NCI-H526 (cell line): ENCODE measurements at regions not wholly inside any gene's neighbourhood (a gene's known extent, or its start where the extent isn't known, plus 50 kb on each side); places are given as distances from the start of the nearest gene placed in this dataset.
A peak's percentile ranks its signal among the peaks of the same experiment; 100 is the strongest.

ENCODE experiments used
- DNase-seq, 2 experiments: peaks; one replicate each; lab custom pipeline; 2025; lab: John Stamatoyannopoulos, UW

- DNase-seq, result no peak
These were observed 133.9 kb downstream of the FANCF start for GRCh38 chr11:22491555-22492225.

GRCh38 chr11:22479971-22480720 lies 142.0 kb downstream of the SLC17A6 start:
- no peak for DNase-seq

GRCh38 chr11:22479208-22479607 lies 141.0 kb downstream of the SLC17A6 start:
- no peak for DNase-seq

DNA sequence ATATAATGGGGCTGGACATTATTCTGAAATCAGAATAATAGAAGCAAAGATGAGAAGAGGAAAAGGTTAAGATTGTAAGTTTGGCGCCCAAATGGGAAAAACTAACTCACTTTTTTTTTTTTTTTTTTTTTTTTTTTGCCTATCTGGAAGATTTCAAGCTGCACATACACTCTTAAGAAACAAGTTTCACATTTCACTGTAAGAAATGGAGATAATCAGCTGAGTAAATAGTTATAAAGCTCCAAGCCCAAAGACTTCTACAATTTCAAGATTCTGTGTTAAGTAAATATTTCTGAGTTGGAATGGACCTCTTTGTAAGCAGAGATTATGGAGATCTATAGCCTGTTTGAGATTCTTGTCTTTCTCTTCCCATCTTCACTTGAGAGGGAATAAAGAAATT lies 140.0 kb downstream of the SLC17A6 start:
- no peak for DNase-seq

- DNase-seq, result no peak
These were observed 139.1 kb downstream of the SLC17A6 start for GRCh38 chr11:22477312-22477711.

DNA sequence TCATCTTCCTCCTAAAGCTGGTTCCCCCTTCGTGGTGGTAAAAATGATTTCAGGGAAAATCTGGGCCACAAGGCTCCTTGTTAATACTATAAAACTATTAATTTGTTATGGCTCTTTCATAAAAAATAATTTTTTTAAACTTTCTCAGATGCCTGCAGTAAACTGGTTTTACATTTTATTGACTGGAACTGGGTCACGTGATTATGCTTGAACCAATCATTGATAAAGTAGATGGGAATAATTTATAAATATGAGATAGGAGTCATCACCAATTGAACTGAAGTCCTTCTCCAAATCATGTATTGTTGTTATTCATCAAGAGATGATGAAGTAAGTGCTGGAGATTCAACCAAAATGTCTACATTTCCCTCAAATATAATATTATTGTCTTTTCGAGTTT lies 138.4 kb downstream of the SLC17A6 start:
- DNase-seq, result no peak

DNA sequence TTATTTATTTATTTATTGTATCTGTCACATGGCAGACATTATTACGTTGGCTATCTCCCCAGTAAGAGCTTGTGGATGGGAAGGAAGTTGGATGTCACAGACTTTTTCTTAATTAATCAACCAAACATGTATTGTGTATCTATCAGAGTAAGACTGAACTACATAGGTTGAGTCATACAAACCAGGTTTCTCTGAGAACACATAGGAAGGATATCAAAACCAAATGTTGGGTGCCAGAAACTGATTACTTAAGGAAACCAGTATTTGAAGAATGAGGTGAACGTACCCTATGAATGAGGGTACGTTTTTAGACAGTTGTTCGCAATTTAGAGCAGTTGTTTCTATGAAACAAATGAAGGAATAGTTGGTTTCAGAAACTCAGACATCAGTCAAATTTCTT lies 136.4 kb downstream of the SLC17A6 start:
- no peak for DNase-seq

DNA sequence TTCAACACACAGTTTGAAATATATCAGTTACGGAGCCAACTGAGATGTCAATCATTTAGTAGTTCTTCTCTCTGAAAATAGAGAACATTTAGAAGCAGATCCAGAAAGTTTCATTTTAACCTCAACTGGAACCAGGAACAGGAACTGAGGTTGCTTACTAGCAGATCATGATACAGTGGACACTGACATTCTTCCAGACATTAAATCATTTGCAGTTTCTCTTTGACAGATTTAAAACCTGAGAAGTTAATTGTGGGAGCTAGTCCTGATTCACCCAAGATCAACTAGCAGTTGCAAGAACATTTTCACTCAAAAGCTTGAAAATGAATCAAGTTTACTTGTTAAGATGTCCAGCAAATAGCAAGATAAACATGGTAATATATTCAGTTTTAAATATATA lies 135.4 kb downstream of the SLC17A6 start:
- no peak for DNase-seq

- no peak for DNase-seq
These were observed 134.1 kb downstream of the SLC17A6 start for GRCh38 chr11:22472306-22472705.

GRCh38 chr11:22471385-22471784 lies 133.2 kb downstream of the SLC17A6 start:
- DNase-seq, result no peak

- peak in 1 of 2 experiments; percentile 6 for DNase-seq
These were observed 129.6 kb downstream of the SLC17A6 start for GRCh38 chr11:22467741-22468140.

- DNase-seq, result no peak
These were observed 129.1 kb downstream of the SLC17A6 start for GRCh38 chr11:22467248-22467647.

DNA sequence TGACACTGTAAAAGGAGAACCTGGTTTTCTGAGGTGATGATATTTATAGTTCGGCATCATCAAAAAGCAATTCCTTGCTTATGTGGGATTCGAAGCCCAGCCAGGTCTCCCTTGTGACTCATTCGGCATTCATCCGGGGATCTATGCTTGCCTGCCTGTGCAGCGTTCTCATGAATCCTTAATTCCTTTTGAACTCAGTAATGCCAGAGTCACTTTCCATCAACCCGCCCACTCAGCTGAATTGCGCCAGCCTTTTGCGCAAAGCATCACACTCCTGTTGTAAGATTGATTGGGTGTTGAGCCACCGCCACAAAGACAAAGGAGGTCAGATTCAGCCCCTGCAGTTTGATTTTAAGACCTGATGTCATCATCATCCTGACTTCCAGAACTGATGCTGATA lies 128.6 kb downstream of the SLC17A6 start:
- no peak for DNase-seq

GRCh38 chr11:22466351-22466750 lies 128.2 kb downstream of the SLC17A6 start:
- DNase-seq, result no peak

DNA sequence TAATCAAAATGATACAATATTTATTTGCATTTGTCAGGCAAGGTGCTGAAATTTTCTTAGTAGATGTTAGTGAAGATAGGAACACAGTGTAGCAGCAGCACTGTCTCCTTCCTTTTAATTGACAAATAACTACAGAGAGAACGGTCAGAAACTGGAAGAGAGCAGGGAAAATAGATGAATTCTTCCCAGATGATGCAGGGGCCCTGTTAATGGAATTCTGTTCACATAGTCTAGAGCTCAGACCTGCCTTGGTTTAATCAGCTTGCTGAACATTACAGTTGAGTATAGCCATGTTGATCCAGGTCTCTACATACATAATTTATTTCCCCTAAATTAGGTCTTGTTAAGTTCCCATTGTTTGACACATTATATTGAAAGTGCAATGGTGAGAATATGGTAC lies 127.4 kb downstream of the SLC17A6 start:
- DNase-seq, result no peak

GRCh38 chr11:22461626-22462025 lies 123.4 kb downstream of the SLC17A6 start:
- DNase-seq, result no peak

DNA sequence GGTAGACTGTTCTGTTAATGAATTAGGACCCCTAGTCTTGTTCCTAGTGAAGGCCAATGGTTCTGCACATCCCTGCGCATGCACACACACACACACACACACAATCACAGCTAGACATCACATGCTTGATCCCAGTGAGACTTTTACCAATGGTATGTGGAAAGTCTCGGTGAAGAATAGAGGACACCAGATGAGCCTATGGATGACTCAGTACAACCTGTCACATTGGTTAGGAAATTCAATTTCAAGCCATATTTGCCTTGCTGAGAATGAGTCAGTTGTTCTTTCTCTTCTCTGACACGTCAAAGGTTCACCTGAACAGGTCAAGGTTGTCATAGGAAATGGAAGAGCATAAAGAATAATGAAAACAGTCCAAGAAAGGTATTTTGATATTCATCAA lies 122.0 kb downstream of the SLC17A6 start:
- DNase-seq, result no peak

- no peak for DNase-seq
These were observed 120.9 kb downstream of the SLC17A6 start for GRCh38 chr11:22459048-22459447.

GRCh38 chr11:22458161-22458560 lies 120.0 kb downstream of the SLC17A6 start:
- DNase-seq, result no peak

DNA sequence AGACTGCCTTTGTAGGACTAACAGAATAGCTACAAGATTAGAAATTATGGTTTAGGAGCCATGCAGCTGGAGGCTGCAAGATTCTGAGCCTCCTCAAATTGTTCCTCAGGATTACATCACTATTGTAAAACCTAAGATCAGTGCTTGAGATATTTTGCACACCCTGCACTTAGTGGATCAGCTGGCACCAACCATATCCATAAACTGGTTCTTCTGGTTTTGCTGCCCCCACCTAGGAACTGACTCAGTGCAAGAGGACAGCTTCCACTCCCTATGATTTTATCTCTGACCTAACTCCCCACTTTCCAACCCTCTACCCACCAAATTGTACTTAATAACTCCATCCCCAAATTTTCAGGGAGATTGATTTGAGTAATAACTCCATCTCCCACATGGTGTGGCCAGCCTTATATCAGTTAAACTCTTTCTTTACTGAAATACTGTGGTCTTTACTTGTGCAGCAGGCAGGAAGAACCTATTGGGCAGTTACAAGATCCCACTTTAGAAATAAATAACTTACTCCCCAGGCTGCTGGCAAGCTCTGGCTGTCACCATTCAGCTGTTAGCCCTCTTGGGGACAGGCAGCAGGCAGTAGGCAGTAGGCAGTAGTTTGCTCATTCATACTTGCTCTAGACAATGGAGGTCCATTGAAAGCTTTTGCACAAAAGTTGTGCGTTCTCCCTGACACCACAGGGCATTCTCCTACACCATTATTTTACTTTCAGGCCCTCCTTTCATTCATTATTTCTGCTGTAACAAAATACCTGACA lies 119.0 kb downstream of the SLC17A6 start:
- DNase-seq, result peak; percentile 20 to 65

- no peak for DNase-seq
These were observed 116.4 kb downstream of the SLC17A6 start for GRCh38 chr11:22454461-22455090.

GRCh38 chr11:22449441-22449840 lies 111.3 kb downstream of the SLC17A6 start:
- no peak for DNase-seq
